CD14-positive monocyte (primary cell): ENCODE measurements at regions not wholly inside any gene's neighbourhood (a gene's known extent, or its start where the extent isn't known, plus 50 kb on each side); places are given as distances from the start of the nearest gene placed in this dataset.
"Not testable (repeated sequence)": the region's sequence is repeated elsewhere in the genome, so short reads cannot be mapped to it uniquely, and the experiment has no call there.

ENCODE experiments used
- DNase-seq, 3 donors: peaks; one replicate each; pipeline ENCODE4 v3.0.0-alpha.2; 2011 to 2022
- H2AFZ ChIP-seq: 2 replicates; pipeline ENCODE4 v1.6.0; 2012; ENCODE audit warnings: mild to moderate bottlenecking, low read depth, low read length, inconsistent platforms; ENCODE audit not compliant: insufficient read depth, poor library complexity, severe bottlenecking
- H3K27ac ChIP-seq, 2 donors: 1 replicate in 1 of 2; 2 replicates in 1 of 2; pipeline ENCODE4 v1.5.1; 2012 to 2013; ENCODE audit warnings: low read length in 2 of 2, control low read depth in 1 of 2, inconsistent platforms in 1 of 2, low read depth in 1 of 2, mild to moderate bottlenecking in 1 of 2
- H3K27me3 ChIP-seq, 2 donors: one replicate each; pipeline versions ENCODE4 v1.6.0 to v1.6.1; 2011 to 2013; ENCODE audit warnings: low read length in 2 of 2; ENCODE audit not compliant: control insufficient read depth in 2 of 2, insufficient read depth in 2 of 2
- H3K36me3 ChIP-seq, 2 donors: replicated peaks in 1 of 2; 1 replicate in 1 of 2; 2 replicates in 1 of 2; pipeline versions ENCODE4 v1.5.1 to v1.6.1; 2012 to 2013; ENCODE audit warnings: low read length in 2 of 2, control low read depth in 1 of 2, inconsistent platforms in 1 of 2, mild to moderate bottlenecking in 1 of 2; ENCODE audit not compliant: insufficient read depth in 2 of 2, control insufficient read depth in 1 of 2
- H3K4me1 ChIP-seq, 2 donors: 1 replicate in 1 of 2; 2 replicates in 1 of 2; pipeline versions ENCODE4 v1.5.1 to v1.6.1; 2012 to 2013; ENCODE audit warnings: low read length in 2 of 2, control low read depth in 1 of 2, inconsistent platforms in 1 of 2, mild to moderate bottlenecking in 1 of 2, moderate library complexity in 1 of 2; ENCODE audit not compliant: insufficient read depth in 2 of 2, control insufficient read depth in 1 of 2
- H3K4me2 ChIP-seq: replicated peaks from 2 replicates; pipeline ENCODE3; 2012; ENCODE audit warnings: low read length, moderate library complexity, mild to moderate bottlenecking; ENCODE audit not compliant: poor library complexity, severe bottlenecking; ENCODE audit errors: extremely low read depth
- H3K4me3 ChIP-seq, 3 experiments: fragments of 200-600 bp in 1 of 3; sonication (generic) in 1 of 3; replicated peaks in 1 of 3; 1 replicate in 2 of 3; 2 replicates in 1 of 3; pipeline ENCODE4 v1.5.1; 2011 to 2013; ENCODE audit warnings: low read length in 3 of 3, mild to moderate bottlenecking in 3 of 3, control low read depth in 2 of 3, low read depth in 2 of 3, inconsistent platforms in 1 of 3, moderate library complexity in 1 of 3
- H3K79me2 ChIP-seq: 2 replicates; pipeline ENCODE4 v1.6.0; 2012; ENCODE audit warnings: mild to moderate bottlenecking, control low read depth, inconsistent platforms, low read length, moderate library complexity; ENCODE audit not compliant: insufficient read depth
- H3K9ac ChIP-seq: 2 replicates; pipeline ENCODE4 v1.6.0; 2017; ENCODE audit warnings: low read length, mild to moderate bottlenecking; ENCODE audit not compliant: insufficient read depth, poor library complexity, severe bottlenecking
- H3K9me3 ChIP-seq, 2 donors: replicated peaks in 1 of 2; 1 replicate in 1 of 2; 2 replicates in 1 of 2; pipeline versions ENCODE4 v1.5.1 to v1.6.1; 2012 to 2013; ENCODE audit warnings: low read length in 2 of 2, control low read depth in 1 of 2; ENCODE audit not compliant: control insufficient read depth in 1 of 2, insufficient read depth in 1 of 2
- H4K20me1 ChIP-seq: 2 replicates; pipeline ENCODE4 v1.6.0; 2012; ENCODE audit warnings: mild to moderate bottlenecking, low read length, control low read depth, moderate library complexity; ENCODE audit not compliant: insufficient read depth
- H3K27ac Mint-ChIP-seq, 7 donors: one replicate each; pipeline ENCODE4 v1.8.0; 2020; ENCODE audit warnings: mild to moderate bottlenecking in 7 of 7, mixed read lengths in 7 of 7, moderate library complexity in 6 of 7, inconsistent platforms in 2 of 7
- H3K27me3 Mint-ChIP-seq, 3 donors: one replicate each; pipeline ENCODE4 v1.8.0; 2021 to 2022; ENCODE audit warnings: low read depth in 3 of 3, mild to moderate bottlenecking in 3 of 3, mixed read lengths in 3 of 3, moderate library complexity in 3 of 3, inconsistent platforms in 1 of 3
- H3K36me3 Mint-ChIP-seq, 2 donors: one replicate each; pipeline ENCODE4 v1.8.0; 2020; ENCODE audit warnings: mixed read lengths in 2 of 2, inconsistent platforms in 1 of 2, mild to moderate bottlenecking in 1 of 2
- H3K4me1 Mint-ChIP-seq: one replicate; pipeline ENCODE4 v1.8.0; 2020; ENCODE audit warnings: mild to moderate bottlenecking, mixed read lengths
- H3K4me3 Mint-ChIP-seq, 2 donors: one replicate each; pipeline ENCODE4 v1.8.0; 2020; ENCODE audit warnings: mild to moderate bottlenecking in 2 of 2, mixed read lengths in 2 of 2, moderate library complexity in 1 of 2
- H3K9me3 Mint-ChIP-seq, 7 donors: one replicate each; pipeline ENCODE4 v1.8.0; 2020 to 2022; ENCODE audit warnings: mixed read lengths in 7 of 7, mild to moderate bottlenecking in 6 of 7, moderate library complexity in 6 of 7, inconsistent platforms in 2 of 7
- WGBS: methylation state at CpG from one replicate; pipeline ENCODE4 v1.1.5; 2013; ENCODE audit warnings: missing lambda C conversion rate; ENCODE audit not compliant: insufficient coverage; 5-methylcytosine and 5-hydroxymethylcytosine counted together
- intact Hi-C, 2 donors: fragments of 100-400 bp; cut with micrococcal nuclease; formaldehyde crosslinking; loops; one replicate each; pipeline versions ENCODE4 v1.15.0 to v1.15.1; 2023
- TF ChIP-seq, protein P1 (sequence below): fragments of 200-600 bp; IDR thresholded peaks from one replicate; pipeline ENCODE4 v1.8.0; 2022; ENCODE audit warnings: antibody characterized with exemption, mild to moderate bottlenecking

DNA sequence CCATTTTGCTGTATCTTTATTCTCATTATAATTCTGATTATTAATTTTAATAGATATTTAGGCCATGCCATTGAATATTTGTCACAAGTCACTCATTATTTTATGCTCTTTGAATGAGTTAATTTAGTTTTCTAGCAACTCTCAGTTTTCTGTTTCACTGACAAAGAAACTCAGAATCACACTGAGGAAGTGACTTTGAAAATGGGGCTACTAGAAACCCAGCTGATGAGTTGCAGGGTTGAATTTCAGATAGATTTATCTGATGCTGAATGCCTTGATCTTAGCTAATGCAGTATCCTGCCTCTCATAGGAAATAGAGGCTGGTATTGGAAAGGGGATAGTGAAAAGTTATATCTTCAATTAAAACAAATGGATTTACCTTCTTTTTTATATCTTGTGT, 67.4 kb upstream of the PLA2G4A start:
- Histone ChIP-seq H3K9me3 (no peaks in the 10 kb centered on the region), H3K27ac (no peak overlapping the region), H2AFZ (no peak overlapping the region), H3K79me2 (no peaks in the 10 kb centered on the region), H3K36me3 (no peaks in the 10 kb centered on the region), H3K9ac (no peak overlapping the region), H3K4me3 (no peak overlapping the region), H3K27me3 (no peaks in the 10 kb centered on the region), H3K4me1 (no peaks in the 10 kb centered on the region), H3K4me2 (no peak overlapping the region), H4K20me1 (no peaks in the 10 kb centered on the region)
- Mint-ChIP-seq H3K27me3 (no peaks in the 10 kb centered on the region), H3K27ac (no peak overlapping the region), H3K4me1 (peaks cover 3% of the 10 kb centered on the region), H3K4me3 (no peak overlapping the region), H3K36me3 (no peaks in the 10 kb centered on the region), H3K9me3 (peaks cover 0 to 3% (median 0%) of the 10 kb centered on the region in 7 donors)
- intact Hi-C loops, result no loop called here
- TF ChIP-seq, protein P1, sequence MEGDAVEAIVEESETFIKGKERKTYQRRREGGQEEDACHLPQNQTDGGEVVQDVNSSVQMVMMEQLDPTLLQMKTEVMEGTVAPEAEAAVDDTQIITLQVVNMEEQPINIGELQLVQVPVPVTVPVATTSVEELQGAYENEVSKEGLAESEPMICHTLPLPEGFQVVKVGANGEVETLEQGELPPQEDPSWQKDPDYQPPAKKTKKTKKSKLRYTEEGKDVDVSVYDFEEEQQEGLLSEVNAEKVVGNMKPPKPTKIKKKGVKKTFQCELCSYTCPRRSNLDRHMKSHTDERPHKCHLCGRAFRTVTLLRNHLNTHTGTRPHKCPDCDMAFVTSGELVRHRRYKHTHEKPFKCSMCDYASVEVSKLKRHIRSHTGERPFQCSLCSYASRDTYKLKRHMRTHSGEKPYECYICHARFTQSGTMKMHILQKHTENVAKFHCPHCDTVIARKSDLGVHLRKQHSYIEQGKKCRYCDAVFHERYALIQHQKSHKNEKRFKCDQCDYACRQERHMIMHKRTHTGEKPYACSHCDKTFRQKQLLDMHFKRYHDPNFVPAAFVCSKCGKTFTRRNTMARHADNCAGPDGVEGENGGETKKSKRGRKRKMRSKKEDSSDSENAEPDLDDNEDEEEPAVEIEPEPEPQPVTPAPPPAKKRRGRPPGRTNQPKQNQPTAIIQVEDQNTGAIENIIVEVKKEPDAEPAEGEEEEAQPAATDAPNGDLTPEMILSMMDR, result no peak
- no peak for DNase-seq

DNA sequence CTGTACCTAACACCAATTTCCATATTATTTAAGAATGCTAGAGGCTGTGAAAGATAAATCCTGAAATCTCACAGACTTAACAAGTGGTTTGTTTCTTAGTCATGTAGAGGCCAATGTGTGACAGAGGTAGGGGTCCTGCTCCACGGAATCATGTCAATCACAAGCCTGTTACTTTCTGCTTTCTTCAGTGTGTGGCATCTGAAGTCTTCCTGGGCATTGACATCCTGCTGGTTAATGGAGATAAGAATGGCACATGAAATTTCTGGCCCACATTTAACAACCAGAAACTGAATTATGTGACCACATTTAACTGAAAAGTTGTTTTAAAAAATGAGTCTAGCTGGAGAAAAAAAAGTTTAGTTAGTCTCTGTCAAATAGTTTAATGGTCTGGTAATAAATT, 68.3 kb upstream of the PLA2G4A start:
- Histone ChIP-seq H3K79me2 (no peaks in the 10 kb centered on the region), H4K20me1 (no peaks in the 10 kb centered on the region), H3K4me1 (no peaks in the 10 kb centered on the region), H3K4me2 (no peak overlapping the region), H3K4me3 (no peak overlapping the region), H3K9me3 (no peaks in the 10 kb centered on the region), H3K27me3 (no peaks in the 10 kb centered on the region), H2AFZ (no peak overlapping the region), H3K36me3 (no peaks in the 10 kb centered on the region), H3K27ac (no peak overlapping the region), H3K9ac (no peak overlapping the region)
- intact Hi-C loops, result no loop called here
- Mint-ChIP-seq H3K4me1 (peaks cover 3% of the 10 kb centered on the region), H3K27ac (no peak overlapping the region), H3K4me3 (no peak overlapping the region), H3K9me3 (peaks cover 0 to 3% (median 0%) of the 10 kb centered on the region in 7 donors), H3K36me3 (no peaks in the 10 kb centered on the region), H3K27me3 (no peaks in the 10 kb centered on the region)
- no peak for DNase-seq
- TF ChIP-seq, protein P1, result no peak
- whole genome bisulfite sequencing, result no CpG with 5 or more reads among the region's 1 CpG

DNA sequence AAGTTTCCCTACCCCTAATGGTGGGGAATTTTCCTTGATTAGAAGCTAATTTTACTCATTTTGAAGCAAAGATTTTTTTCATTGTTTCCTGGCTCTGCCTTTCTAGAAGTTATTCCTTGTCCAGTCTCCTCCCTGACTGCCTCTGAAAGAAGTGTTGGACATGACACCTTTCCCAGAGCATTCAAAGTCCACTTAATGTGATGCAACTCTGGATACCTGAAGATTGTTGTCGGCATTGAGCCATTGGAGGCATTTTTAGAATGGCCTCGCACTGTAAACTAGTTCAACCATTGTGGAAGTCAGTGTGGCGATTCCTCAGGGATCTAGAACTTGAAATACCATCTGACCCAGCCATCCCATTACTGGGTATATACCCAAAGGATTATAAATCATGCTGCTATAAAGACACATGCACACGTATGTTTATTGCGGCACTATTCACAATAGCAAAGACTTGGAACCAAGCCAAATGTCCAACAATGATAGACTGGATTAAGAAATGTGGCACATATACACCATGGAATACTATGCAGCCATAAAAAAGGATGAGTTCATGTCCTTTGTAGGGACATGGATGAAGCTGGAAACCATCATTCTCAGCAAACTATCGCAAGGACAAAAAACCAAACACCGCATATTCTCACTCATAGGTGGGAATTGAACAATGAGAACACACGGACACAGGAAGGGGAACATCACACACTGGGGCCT, 69.7 kb upstream of the PLA2G4A start:
- WGBS, result 100% methylated on average over 2 of the region's 8 CpGs
- DNase-seq, H3K4me1 Mint-ChIP-seq: not testable (repeated sequence)

More for the DNA sequence above, 69.7 kb upstream of the PLA2G4A start:
- H4K20me1 ChIP-seq, H3K79me2 ChIP-seq, H3K4me1 ChIP-seq, H3K27me3 Mint-ChIP-seq, H3K36me3 Mint-ChIP-seq, H3K9ac ChIP-seq, H3K4me3 Mint-ChIP-seq, H2AFZ ChIP-seq, intact Hi-C loops, H3K27ac Mint-ChIP-seq, H3K27me3 ChIP-seq, H3K9me3 Mint-ChIP-seq, H3K36me3 ChIP-seq, H3K27ac ChIP-seq, H3K4me2 ChIP-seq, H3K4me3 ChIP-seq, H3K9me3 ChIP-seq: not testable (repeated sequence)
